Lung (tissue), 12 donors: ENCODE measurements at regions not wholly inside any gene's neighbourhood (a gene's known extent, or its start where the extent isn't known, plus 50 kb on each side); places are given as distances from the start of the nearest gene placed in this dataset. TPM values are rescaled to one million over a fixed set of nuclear protein-coding genes. Genes with fewer than 3 reads are reported as not detected.

ENCODE experiments used
- ATAC-seq: fragments of 200-7000 bp; cut with Tn5 transposase; one replicate; pipeline ENCODE4 v1.9.1; 2020; ENCODE audit warnings: moderate number of reproducible peaks; ENCODE audit not compliant: insufficient read depth, low FRiP score
- DNase-seq, 3 donors: peaks; one replicate each; pipeline ENCODE4 v3.0.0-alpha.2; 2013 to 2017
- H3K27ac ChIP-seq, 2 donors: one replicate each; pipeline ENCODE4 v1.5.1; 2013; ENCODE audit warnings: mild to moderate bottlenecking in 2 of 2, moderate library complexity in 2 of 2, control low read depth in 1 of 2, inconsistent platforms in 1 of 2, low read depth in 1 of 2, low read length in 1 of 2
- H3K27me3 ChIP-seq, 3 donors: one replicate each; pipeline ENCODE4 v1.5.1; 2013; ENCODE audit warnings: low read length in 2 of 3; ENCODE audit not compliant: control insufficient read depth in 3 of 3, insufficient read depth in 3 of 3
- H3K36me3 ChIP-seq, 4 donors: one replicate each; pipeline ENCODE4 v1.5.1; 2013; ENCODE audit warnings: low read length in 4 of 4, mild to moderate bottlenecking in 1 of 4, moderate library complexity in 1 of 4; ENCODE audit not compliant: control insufficient read depth in 4 of 4, insufficient read depth in 4 of 4
- H3K4me1 ChIP-seq, 5 donors: one replicate each; pipeline ENCODE4 v1.5.1; 2013; ENCODE audit warnings: low read length in 5 of 5, mild to moderate bottlenecking in 2 of 5, moderate library complexity in 1 of 5; ENCODE audit not compliant: control insufficient read depth in 5 of 5, insufficient read depth in 5 of 5
- H3K4me3 ChIP-seq: one replicate; pipeline ENCODE4 v1.5.1; 2013; ENCODE audit warnings: mild to moderate bottlenecking, control low read depth, moderate library complexity
- H3K9ac ChIP-seq, 2 donors: one replicate each; pipeline ENCODE4 v1.5.1; 2013; ENCODE audit warnings: low read length in 2 of 2, control low read depth in 1 of 2; ENCODE audit not compliant: insufficient read depth in 1 of 2
- H3K9me3 ChIP-seq, 4 donors: one replicate each; pipeline ENCODE4 v1.5.1; 2013; ENCODE audit warnings: low read length in 3 of 4, mild to moderate bottlenecking in 1 of 4, moderate library complexity in 1 of 4; ENCODE audit not compliant: control insufficient read depth in 4 of 4, insufficient read depth in 3 of 4
- CTCF ChIP-seq: IDR thresholded peaks from 2 replicates; pipeline ENCODE4 v1.5.1; 2012; ENCODE audit warnings: mild to moderate bottlenecking; ENCODE audit errors: control extremely low read depth, extremely low read depth
- WGBS, 2 donors: extraction: QIAGEN DNeasy Blood & Tissue Kit; methylation state at CpG; one replicate each; pipeline ENCODE4 v1.1.7; 2013; 5-methylcytosine and 5-hydroxymethylcytosine counted together
- small RNA-seq: library from RNA; depleted of rRNA; stranded (forward); fragments of <200 nt; gene quantifications from one replicate; pipeline ENCODE3, GENCODE V24; 2014; ENCODE audit warnings: low replicate concordance
- donor health status: control.
- donor health status: control.
- donor health status: Bipolar disorder and iron deficiency.
- donor health status: healthy.
- donor health status: DM: yes; HTN: yes; CAD: no.

GRCh38 chr1:72341661-72342060 is 59.3 kb upstream of the NEGR1 start:
- H3K27ac ChIP-seq: no peak overlapping the region
- H3K27me3 ChIP-seq: no peaks in the 10 kb centered on the region
- H3K36me3 ChIP-seq: no peaks in the 10 kb centered on the region
- no peak overlapping the region for H3K4me3 ChIP-seq
- H3K4me1 ChIP-seq: no peaks in the 10 kb centered on the region
- no peak for TF ChIP-seq CTCF
- ATAC-seq (no peak), DNase-seq (no peak)
- no peak overlapping the region for H3K9ac ChIP-seq
- no peaks in the 10 kb centered on the region for H3K9me3 ChIP-seq
- WGBS, 2 donors: 60% methylated on average over 1 of the region's 1 CpG; no CpG with 5 or more reads in 1 of the 2 donors

- H3K9ac ChIP-seq: no peak overlapping the region
- H3K4me1 ChIP-seq: no peaks in the 10 kb centered on the region
- no peak for TF ChIP-seq CTCF
- no peak overlapping the region for H3K27ac ChIP-seq
- H3K27me3 ChIP-seq: no peaks in the 10 kb centered on the region
- no peaks in the 10 kb centered on the region for H3K9me3 ChIP-seq
- 86% methylated on average over 1 of the region's 1 CpG; no CpG with 5 or more reads in 1 of the 2 donors for WGBS, 2 donors
- H3K4me3 ChIP-seq: no peak overlapping the region
- ATAC-seq (no peak), DNase-seq (no peak)
- no peaks in the 10 kb centered on the region for H3K36me3 ChIP-seq
Observed at GRCh38 chr1:72336776-72337175, 54.4 kb upstream of the NEGR1 start.

Small RNA genes lying in the stretch of these regions (small RNA-seq; reads per million reads assigned to genes)
- gene RN7SKP19: not detected
- gene RNA5SP50: not detected
- not detected for gene RNU4ATAC8P
- not detected for gene RNU6-1246P
